A549 (cell line): ENCODE measurements at regions not wholly inside any gene's neighbourhood (a gene's known extent, or its start where the extent isn't known, plus 50 kb on each side); places are given as distances from the start of the nearest gene placed in this dataset.

Experiments used
- ATAC-seq, 2 experiments: fragments of 200-7000 bp in 1 of 2; fragments of >200 bp in 1 of 2; cut with Nextera tagmentation in 1 of 2; cut with Tn5 transposase in 1 of 2; 3 replicates each; pipeline versions ENCODE4 v1.8.0 to v1.9.1; 2018 to 2020; ENCODE audit warnings: mild to moderate bottlenecking in 1 of 2, moderate library complexity in 1 of 2
- CTCF ChIA-PET: fragments of 300-600 bp; sonication (Branson Sonifier 250); formaldehyde crosslinking; extraction: SDS; loops from one replicate; lab custom pipeline; 2021; ENCODE audit warnings: antibody characterized with exemption, inconsistent platforms; lab: Yijun Ruan, JAX
- POLR2A ChIA-PET: fragments of 350-600 bp; formaldehyde crosslinking; extraction: SDS; loops from one replicate; lab custom pipeline; 2021; ENCODE audit warnings: antibody characterized with exemption, inconsistent platforms; lab: Yijun Ruan, JAX
- DNase-seq, 2 experiments: peaks; one replicate each; pipeline versions ENCODE4 v3.0.0 to v3.0.0-alpha.2; 2011 to 2016; ENCODE audit warnings: low read depth in 1 of 2, low spot score in 1 of 2
- FAIRE-seq: peaks from 2 replicates; lab custom pipeline; 2011; peaks lifted over from hg19 to GRCh38; lab: Jason Lieb, UNC
- H3K27ac ChIP-seq, 2 experiments: fragments of >200 bp; sonication (Bioruptor Twin); formaldehyde crosslinking; 3 replicates each; pipeline ENCODE4 v1.5.1; 2016 to 2017
- H3K4me1 ChIP-seq: fragments of >200 bp; sonication (Bioruptor Twin); formaldehyde crosslinking; 3 replicates; pipeline ENCODE4 v1.6.1; 2016
- H3K4me2 ChIP-seq: fragments of >200 bp; sonication (Bioruptor Twin); formaldehyde crosslinking; 3 replicates; pipeline ENCODE4 v1.6.1; 2016
- H3K4me3 ChIP-seq: fragments of >200 bp; sonication (Bioruptor Twin); formaldehyde crosslinking; 3 replicates; pipeline ENCODE4 v1.5.1; 2016
- H3K9me3 ChIP-seq: fragments of >200 bp; sonication (Bioruptor Twin); formaldehyde crosslinking; 3 replicates; pipeline ENCODE4 v1.6.1; 2016
- CBX8 ChIP-seq: fragments of 200-600 bp; sonication (generic); IDR thresholded peaks from 2 replicates; pipeline ENCODE4 v1.6.1; 2016
- EHMT2 ChIP-seq: fragments of 200-600 bp; sonication (generic); IDR thresholded peaks from 2 replicates; pipeline ENCODE4 v1.6.1; 2016; ENCODE audit warnings: antibody characterized with exemption, low read depth, mild to moderate bottlenecking, moderate library complexity
- FOSB ChIP-seq: fragments of 250-450 bp; sonication (Bioruptor Pico); IDR thresholded peaks from 2 replicates; pipeline ENCODE4 v1.5.0; 2020; ENCODE audit warnings: mild to moderate bottlenecking, moderate library complexity
- HES2 ChIP-seq: fragments of >200 bp; sonication (Bioruptor Twin); formaldehyde crosslinking; IDR thresholded peaks from 2 replicates; pipeline ENCODE4 v1.6.1; 2016
- HEYL ChIP-seq: fragments of 250-450 bp; sonication (Bioruptor Pico); IDR thresholded peaks from 2 replicates; pipeline ENCODE4 v1.8.0; 2021; ENCODE audit warnings: mild to moderate bottlenecking, moderate library complexity
- HOXB13 ChIP-seq: fragments of 250-450 bp; sonication (Bioruptor Pico); IDR thresholded peaks from 2 replicates; pipeline ENCODE4 v1.5.0; 2020; ENCODE audit warnings: low read depth, mild to moderate bottlenecking, moderate library complexity
- MAFK ChIP-seq: fragments of 450-650 bp; IDR thresholded peaks from 2 replicates; pipeline ENCODE4 v1.6.1; 2014; ENCODE audit not compliant: partially characterized antibody
- MYC ChIP-seq: IDR thresholded peaks from 2 replicates; pipeline ENCODE4 v1.6.1; 2012; ENCODE audit warnings: mild to moderate bottlenecking, inconsistent platforms, low read length, improper control_type of control experiment, borderline replicate concordance
- NPAS2 ChIP-seq: fragments of 250-450 bp; sonication (Bioruptor Pico); IDR thresholded peaks from 2 replicates; pipeline ENCODE4 v1.8.0; 2022; ENCODE audit warnings: mild to moderate bottlenecking, moderate library complexity, borderline replicate concordance
- PBX3 ChIP-seq: IDR thresholded peaks from 2 replicates; pipeline ENCODE4 v1.6.1; 2012
- PHF8 ChIP-seq: fragments of 200-600 bp; sonication (generic); IDR thresholded peaks from 2 replicates; pipeline ENCODE4 v1.6.1; 2016; ENCODE audit warnings: low read depth, mild to moderate bottlenecking, antibody characterized with exemption, moderate library complexity, borderline replicate concordance
- POLR2A ChIP-seq: IDR thresholded peaks from 2 replicates; pipeline ENCODE4 v1.6.1; 2012; ENCODE audit warnings: mild to moderate bottlenecking, low read length
- ZFP36 ChIP-seq: fragments of 450-650 bp; IDR thresholded peaks from 2 replicates; pipeline ENCODE4 v1.6.1; 2014; ENCODE audit warnings: borderline replicate concordance; ENCODE audit not compliant: partially characterized antibody
- ZSCAN20 ChIP-seq: fragments of 250-450 bp; sonication (Bioruptor Pico); IDR thresholded peaks from 2 replicates; pipeline ENCODE4 v1.8.0; 2022; ENCODE audit warnings: mild to moderate bottlenecking, moderate library complexity
- WGBS: methylation state at CpG from one replicate; pipeline ENCODE4 v1.1.6; 2017; ENCODE audit errors: missing lambda C conversion rate; 5-methylcytosine and 5-hydroxymethylcytosine counted together
- TF ChIP-seq, protein P1 (sequence below): fragments of 250-450 bp; sonication (Bioruptor Pico); IDR thresholded peaks from 2 replicates; pipeline ENCODE4 v1.5.0; 2020; ENCODE audit warnings: low read depth, mild to moderate bottlenecking, moderate library complexity
- TF ChIP-seq, protein P2 (sequence below): fragments of 200-600 bp; sonication (generic); IDR thresholded peaks from 2 replicates; pipeline ENCODE4 v1.6.1; 2016; ENCODE audit warnings: antibody characterized with exemption, mild to moderate bottlenecking, moderate library complexity
- TF ChIP-seq, protein P3 (sequence below): IDR thresholded peaks from 2 replicates; pipeline ENCODE4 v1.6.1; 2012
- TF ChIP-seq, protein P4 (sequence below): IDR thresholded peaks from 2 replicates; pipeline ENCODE4 v1.6.1; 2012; ENCODE audit warnings: low read depth, borderline replicate concordance

GRCh38 chr5:74173241-74173640 is 467.3 kb downstream of the ENC1 start (continued):
- TF ChIP-seq, protein P1, sequence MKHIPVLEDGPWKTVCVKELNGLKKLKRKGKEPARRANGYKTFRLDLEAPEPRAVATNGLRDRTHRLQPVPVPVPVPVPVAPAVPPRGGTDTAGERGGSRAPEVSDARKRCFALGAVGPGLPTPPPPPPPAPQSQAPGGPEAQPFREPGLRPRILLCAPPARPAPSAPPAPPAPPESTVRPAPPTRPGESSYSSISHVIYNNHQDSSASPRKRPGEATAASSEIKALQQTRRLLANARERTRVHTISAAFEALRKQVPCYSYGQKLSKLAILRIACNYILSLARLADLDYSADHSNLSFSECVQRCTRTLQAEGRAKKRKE (CRISPR knock-in tag) = no peak
- TF ChIP-seq CBX8 (no peak), PBX3 (no peak)

DNA sequence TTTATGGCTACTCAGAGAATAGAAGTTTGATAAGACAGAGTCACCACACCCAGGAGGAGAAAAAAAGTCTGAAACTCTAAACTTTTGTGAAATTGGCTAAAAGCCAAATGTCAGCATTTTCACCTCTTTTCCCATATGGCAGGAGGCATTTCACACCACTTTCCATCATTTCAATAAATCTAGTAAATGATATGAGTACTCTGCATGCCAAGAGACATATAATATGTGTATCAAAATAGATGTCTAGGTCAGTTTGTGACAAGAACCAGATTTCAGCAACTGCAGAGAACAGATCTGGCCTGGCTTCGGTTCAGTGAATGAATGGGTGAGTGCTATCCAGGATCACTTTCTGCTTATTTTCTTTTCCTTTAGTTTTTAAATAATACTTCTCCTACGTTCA is 470.8 kb downstream of the ENC1 start:
- Histone ChIP-seq H3K4me2 (no peak overlapping the region), H3K4me3 (no peak overlapping the region), H3K27ac (no peak overlapping the region), H3K4me1 (peaks cover 14% of the 10 kb centered on the region), H3K9me3 (no peaks in the 10 kb centered on the region)
- whole genome bisulfite sequencing = 79% methylated on average over 2 of the region's 2 CpGs
- DNase-seq (no peak), ATAC-seq (no peak), FAIRE-seq (no peak)
- ChIA-PET CTCF (interaction anchor here (2.0 kb wide), 1 partner anchor 267 kb away, joined by 6 read pairs; no protein-coding TSS in a partner anchor), POLR2A (no interaction called here)
- TF ChIP-seq ZFP36 = no peak
- TF ChIP-seq MAFK = peak; percentile 44

GRCh38 chr5:74167930-74168315 is 472.6 kb downstream of the ENC1 start:
- ChIA-PET POLR2A (no interaction called here), CTCF (interaction anchor here (1.0 kb wide), 1 partner anchor 37 kb away, joined by 3 read pairs; no protein-coding TSS in a partner anchor)
- peak overlapping the region; percentile 58 for H3K4me2 ChIP-seq
- H3K4me3 ChIP-seq = no peak overlapping the region
- no peak for FAIRE-seq
- H3K27ac ChIP-seq = peak overlapping the region in 1 of 2 experiments; percentile 49; a peak in 2 of 6 replicates
- no peak for DNase-seq
- no peak for TF ChIP-seq HEYL (CRISPR knock-in tag)
- no peak for TF ChIP-seq NPAS2 (CRISPR knock-in tag)
- TF ChIP-seq HES2 = no peak
- TF ChIP-seq, protein P2, sequence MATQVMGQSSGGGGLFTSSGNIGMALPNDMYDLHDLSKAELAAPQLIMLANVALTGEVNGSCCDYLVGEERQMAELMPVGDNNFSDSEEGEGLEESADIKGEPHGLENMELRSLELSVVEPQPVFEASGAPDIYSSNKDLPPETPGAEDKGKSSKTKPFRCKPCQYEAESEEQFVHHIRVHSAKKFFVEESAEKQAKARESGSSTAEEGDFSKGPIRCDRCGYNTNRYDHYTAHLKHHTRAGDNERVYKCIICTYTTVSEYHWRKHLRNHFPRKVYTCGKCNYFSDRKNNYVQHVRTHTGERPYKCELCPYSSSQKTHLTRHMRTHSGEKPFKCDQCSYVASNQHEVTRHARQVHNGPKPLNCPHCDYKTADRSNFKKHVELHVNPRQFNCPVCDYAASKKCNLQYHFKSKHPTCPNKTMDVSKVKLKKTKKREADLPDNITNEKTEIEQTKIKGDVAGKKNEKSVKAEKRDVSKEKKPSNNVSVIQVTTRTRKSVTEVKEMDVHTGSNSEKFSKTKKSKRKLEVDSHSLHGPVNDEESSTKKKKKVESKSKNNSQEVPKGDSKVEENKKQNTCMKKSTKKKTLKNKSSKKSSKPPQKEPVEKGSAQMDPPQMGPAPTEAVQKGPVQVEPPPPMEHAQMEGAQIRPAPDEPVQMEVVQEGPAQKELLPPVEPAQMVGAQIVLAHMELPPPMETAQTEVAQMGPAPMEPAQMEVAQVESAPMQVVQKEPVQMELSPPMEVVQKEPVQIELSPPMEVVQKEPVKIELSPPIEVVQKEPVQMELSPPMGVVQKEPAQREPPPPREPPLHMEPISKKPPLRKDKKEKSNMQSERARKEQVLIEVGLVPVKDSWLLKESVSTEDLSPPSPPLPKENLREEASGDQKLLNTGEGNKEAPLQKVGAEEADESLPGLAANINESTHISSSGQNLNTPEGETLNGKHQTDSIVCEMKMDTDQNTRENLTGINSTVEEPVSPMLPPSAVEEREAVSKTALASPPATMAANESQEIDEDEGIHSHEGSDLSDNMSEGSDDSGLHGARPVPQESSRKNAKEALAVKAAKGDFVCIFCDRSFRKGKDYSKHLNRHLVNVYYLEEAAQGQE = no peak
- TF ChIP-seq FOSB = no peak
- TF ChIP-seq PHF8 = no peak
- TF ChIP-seq, protein P3, sequence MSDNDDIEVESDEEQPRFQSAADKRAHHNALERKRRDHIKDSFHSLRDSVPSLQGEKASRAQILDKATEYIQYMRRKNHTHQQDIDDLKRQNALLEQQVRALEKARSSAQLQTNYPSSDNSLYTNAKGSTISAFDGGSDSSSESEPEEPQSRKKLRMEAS = no peak
- TF ChIP-seq POLR2A = no peak
- no peak for TF ChIP-seq ZSCAN20 (CRISPR knock-in tag)
- TF ChIP-seq MYC = no peak
- no peak for TF ChIP-seq EHMT2
- TF ChIP-seq, protein P4, sequence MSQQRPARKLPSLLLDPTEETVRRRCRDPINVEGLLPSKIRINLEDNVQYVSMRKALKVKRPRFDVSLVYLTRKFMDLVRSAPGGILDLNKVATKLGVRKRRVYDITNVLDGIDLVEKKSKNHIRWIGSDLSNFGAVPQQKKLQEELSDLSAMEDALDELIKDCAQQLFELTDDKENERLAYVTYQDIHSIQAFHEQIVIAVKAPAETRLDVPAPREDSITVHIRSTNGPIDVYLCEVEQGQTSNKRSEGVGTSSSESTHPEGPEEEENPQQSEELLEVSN = no peak
- TF ChIP-seq HOXB13 (CRISPR knock-in tag) = no peak
- peaks cover 14% of the 10 kb centered on the region for H3K4me1 ChIP-seq
- no peaks in the 10 kb centered on the region for H3K9me3 ChIP-seq
- ATAC-seq = no peak; a peak in 1 of 6 replicates
- 54% methylated on average over 4 of the region's 4 CpGs for WGBS
